HFF-Myc (cell line): ENCODE measurements at regions not wholly inside any gene's neighbourhood (a gene's known extent, or its start where the extent isn't known, plus 50 kb on each side); places are given as distances from the start of the nearest gene placed in this dataset.
"Not testable (repeated sequence)": the region's sequence is repeated elsewhere in the genome, so short reads cannot be mapped to it uniquely, and the experiment has no call there.

ENCODE experiments used
- DNase-seq: peaks from one replicate; pipeline ENCODE4 v3.0.0-alpha.2; 2011; ENCODE audit warnings: low read depth; ENCODE audit errors: extremely low read depth
- H3K4me3 ChIP-seq: replicated peaks from 2 replicates; pipeline ENCODE4 v1.5.1; 2011; ENCODE audit warnings: low read depth, mild to moderate bottlenecking, control low read depth, low read length
- TF ChIP-seq, protein P1 (sequence below): IDR thresholded peaks from 2 replicates; pipeline ENCODE4 v1.5.1; 2012; ENCODE audit warnings: mild to moderate bottlenecking, low read depth, low read length, control low read depth; ENCODE audit errors: missing control alignments

DNA sequence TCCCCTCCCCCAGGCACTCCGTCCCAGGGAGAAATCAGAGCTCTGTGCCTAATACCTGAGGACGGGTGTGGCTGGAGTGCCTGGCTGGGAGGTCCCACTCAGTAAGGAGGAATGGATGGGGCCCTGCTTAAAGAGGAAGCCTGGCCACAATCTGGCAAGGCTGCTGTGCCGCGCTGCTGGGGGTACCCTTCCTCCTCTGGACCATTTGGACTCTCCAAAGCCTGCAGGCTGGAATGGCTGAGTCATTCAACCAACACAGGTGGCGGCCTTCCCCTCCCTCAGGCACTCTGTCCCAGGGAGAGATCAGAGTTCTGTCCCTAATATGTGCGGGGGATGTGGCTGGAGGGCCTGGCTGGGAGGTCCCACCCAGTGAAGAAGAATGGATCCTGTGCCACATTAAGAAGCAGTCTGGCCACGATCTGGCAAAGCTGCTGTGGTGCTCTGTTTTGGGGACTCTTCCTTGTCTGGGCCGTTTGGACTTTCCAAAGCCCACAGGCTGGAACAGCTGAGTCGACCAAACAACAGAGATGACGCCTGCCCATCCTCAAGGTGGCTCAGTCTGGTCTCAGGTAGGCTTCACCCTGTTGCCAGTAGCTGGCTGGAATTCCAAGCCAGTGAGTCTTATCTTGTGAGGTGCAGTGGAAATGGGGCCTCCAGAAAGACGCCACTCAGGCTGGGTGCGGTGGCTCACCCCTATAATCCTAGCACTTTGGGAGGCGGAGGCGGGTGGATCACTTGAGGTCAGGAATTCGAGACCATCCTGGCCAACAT, 127.3 kb upstream of the HUWE1 start:
- DNase-seq: no peak
- TF ChIP-seq, protein P1, sequence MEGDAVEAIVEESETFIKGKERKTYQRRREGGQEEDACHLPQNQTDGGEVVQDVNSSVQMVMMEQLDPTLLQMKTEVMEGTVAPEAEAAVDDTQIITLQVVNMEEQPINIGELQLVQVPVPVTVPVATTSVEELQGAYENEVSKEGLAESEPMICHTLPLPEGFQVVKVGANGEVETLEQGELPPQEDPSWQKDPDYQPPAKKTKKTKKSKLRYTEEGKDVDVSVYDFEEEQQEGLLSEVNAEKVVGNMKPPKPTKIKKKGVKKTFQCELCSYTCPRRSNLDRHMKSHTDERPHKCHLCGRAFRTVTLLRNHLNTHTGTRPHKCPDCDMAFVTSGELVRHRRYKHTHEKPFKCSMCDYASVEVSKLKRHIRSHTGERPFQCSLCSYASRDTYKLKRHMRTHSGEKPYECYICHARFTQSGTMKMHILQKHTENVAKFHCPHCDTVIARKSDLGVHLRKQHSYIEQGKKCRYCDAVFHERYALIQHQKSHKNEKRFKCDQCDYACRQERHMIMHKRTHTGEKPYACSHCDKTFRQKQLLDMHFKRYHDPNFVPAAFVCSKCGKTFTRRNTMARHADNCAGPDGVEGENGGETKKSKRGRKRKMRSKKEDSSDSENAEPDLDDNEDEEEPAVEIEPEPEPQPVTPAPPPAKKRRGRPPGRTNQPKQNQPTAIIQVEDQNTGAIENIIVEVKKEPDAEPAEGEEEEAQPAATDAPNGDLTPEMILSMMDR: no peak
- no peak overlapping the region for H3K4me3 ChIP-seq

DNA sequence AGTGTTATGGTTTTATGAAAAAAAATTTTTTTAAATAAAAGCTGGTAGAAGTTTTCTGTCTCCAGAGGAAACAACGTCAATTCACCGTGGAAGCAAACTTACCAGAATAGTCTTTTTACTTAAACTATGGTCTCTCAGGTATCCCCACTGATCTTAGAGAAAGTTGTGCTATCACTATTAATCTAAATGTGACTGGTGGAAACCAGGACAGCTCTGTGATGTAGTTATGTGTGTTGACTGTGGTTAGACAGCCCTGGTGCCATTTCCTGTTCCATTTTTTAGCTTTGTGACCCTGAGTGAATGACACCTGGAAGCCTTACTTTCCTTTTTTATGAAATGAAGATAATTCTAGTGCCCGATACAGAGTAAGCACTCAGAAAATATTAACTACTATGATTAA, 111.8 kb upstream of the HUWE1 start:
- TF ChIP-seq, protein P1: no peak
- no peak overlapping the region for H3K4me3 ChIP-seq
- no peak for DNase-seq

DNA sequence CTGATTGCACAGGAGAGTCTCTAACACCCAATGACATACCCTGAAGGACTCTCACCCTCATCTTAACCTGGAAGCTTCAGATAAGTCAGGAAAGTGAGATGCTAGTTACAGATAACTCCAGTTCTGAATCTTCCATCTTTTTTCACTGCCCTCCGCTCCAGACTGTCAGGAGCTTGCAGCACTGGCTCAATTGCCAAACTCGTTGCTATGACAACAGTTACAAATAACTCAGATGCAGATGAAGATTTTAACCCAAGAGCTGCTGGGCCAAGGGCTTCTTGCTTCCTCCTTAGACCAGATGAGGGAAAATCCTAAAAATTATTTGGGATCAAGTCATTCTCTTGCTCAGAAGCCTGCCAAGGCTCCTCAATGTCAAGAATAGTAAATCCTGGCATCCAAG, 109.1 kb upstream of the HUWE1 start:
- no peak overlapping the region for H3K4me3 ChIP-seq
- peak; percentile 1 for DNase-seq
- TF ChIP-seq, protein P1: no peak

DNA sequence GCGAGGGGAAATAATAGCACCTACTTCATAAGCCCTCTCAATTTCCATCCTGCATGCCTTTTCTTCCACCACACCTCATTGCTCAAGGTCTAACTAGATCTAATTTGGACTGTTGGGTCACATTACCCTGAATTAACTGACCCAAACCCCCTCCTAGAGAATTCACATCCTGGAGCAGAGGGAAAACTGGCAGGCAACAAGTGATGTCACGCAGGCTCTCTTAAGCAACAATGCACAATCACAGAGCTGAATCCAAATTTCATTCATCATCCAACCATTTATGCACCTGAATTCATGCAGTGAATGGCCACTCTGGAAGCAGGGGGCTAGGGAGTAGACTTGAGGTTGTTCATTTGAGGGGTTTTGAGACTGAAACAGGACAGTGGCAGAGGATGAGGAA, 107.7 kb upstream of the HUWE1 start:
- DNase-seq: no peak
- TF ChIP-seq, protein P1: no peak

DNA sequence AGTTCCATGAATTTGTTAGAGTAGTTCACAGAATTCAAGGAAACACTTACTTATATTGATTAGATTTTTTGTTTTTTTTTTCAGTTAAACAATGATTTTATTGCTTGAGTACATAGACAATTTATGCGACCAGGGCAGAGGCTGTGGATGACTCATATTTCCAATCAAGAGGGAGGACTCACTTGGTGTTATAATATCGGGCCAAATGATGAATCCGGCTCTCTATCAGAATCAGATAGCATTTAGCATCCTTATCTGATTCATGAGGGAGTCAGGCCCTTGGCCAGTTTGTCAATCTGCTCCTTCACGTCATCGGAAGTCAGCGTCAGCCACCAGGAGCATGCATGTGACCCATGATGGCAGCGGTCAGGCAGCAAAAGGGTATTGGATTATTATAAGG, 82.3 kb upstream of the HUWE1 start:
- TF ChIP-seq, protein P1: no peak
- no peak for DNase-seq
- no peak overlapping the region for H3K4me3 ChIP-seq

More for the DNA sequence above, 107.7 kb upstream of the HUWE1 start:
- H3K4me3 ChIP-seq: no peak overlapping the region

DNA sequence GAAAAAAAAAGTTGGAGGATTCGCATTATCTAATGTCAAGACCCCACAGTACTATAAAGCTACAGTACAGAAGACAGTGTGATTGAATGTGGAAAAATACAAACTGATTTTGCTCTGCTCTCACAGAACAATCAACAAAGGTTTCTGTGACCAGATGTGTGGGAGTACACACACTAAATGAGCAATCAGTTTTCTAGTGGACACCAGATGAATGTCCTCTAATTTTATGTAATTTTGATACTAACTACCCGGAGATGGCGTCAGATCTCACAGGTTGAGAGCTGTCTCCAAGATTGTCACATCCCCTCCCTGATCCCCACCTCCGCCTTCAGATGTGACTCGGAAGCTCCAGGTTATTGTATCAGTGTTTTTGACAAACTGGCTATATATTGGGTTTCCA, 81.9 kb upstream of the HUWE1 start:
- TF ChIP-seq, protein P1: no peak
- DNase-seq: no peak
- H3K4me3 ChIP-seq: no peak overlapping the region

DNA sequence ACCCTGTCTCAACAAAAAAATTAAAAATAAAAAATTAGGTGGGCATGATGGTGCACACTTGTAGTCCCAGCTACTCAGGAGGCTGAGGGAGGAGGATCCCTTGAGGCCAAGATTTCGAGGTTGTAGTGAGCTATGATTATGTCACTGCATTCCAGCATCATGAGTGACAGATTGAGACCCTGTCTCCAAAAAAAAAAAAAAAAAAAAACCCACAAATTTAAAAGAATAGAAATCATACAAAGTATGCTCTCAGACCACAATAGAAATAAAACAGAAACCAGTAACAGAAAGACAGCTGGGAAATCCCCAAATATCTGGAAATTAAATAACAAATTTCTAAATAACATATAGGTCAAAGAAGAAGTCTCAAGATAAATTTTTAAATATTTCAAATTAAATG, 81.0 kb upstream of the HUWE1 start:
- DNase-seq: no peak
- no peak overlapping the region for H3K4me3 ChIP-seq
- TF ChIP-seq, protein P1: no peak

DNA sequence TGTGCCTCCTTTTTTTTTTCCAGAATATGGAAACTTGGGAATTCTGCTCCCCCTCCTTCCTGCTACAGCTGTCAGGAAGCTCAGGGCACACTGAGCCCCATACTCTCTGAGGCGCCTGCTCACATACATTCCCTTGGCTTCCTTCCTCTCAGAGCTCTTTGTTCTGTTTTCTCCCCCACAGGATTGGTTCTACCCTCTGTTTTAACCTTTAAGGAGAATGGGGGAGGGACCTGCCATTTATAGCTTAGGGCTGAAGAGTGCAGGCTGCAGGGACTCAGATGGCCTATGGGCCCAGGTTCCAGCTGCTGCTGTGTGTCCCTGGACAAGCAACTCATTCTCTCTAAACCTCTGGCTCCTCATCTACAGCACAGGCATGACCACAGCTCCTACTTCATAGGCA, 70.7 kb upstream of the HUWE1 start:
- H3K4me3 ChIP-seq, DNase-seq: not testable (repeated sequence)
